ENCODE measurements at regions not wholly inside any gene's neighbourhood (a gene's known extent, or its start where the extent isn't known, plus 50 kb on each side); places are given as distances from the start of the nearest gene placed in this dataset.
A peak's percentile ranks its signal among the peaks of the same experiment; 100 is the strongest.

GRCh38 chr20:4071178-4071693 lies 55.9 kb upstream of the RNF24 start:
- no peak for ATAC-seq
- no peak overlapping the region for H3K4me3 ChIP-seq
- H3K27ac ChIP-seq (ENCODE audit: low read depth) = no peak overlapping the region
- Mint-ChIP-seq H3K27me3 (ENCODE audit: insufficient read depth, low read depth, poor library complexity) (peaks cover 11% of the 10 kb centered on the region), H3K9me3 (no peaks in the 10 kb centered on the region), H3K4me1 (peaks cover 21% of the 10 kb centered on the region), H3K4me3 (no peak overlapping the region), H3K27ac (no peak overlapping the region), H3K36me3 (ENCODE audit: low read depth) (no peaks in the 10 kb centered on the region; the same call in 2 of the 3 replicates)
- no peaks in the 10 kb centered on the region for H3K9me2 ChIP-seq (ENCODE audit: insufficient read depth)
- DNase-seq (ENCODE audit: low spot score) = no peak
- H3K4me1 ChIP-seq (ENCODE audit: insufficient read depth) = peaks cover 7% of the 10 kb centered on the region; the same call in 1 of the 2 replicates
- no peaks in the 10 kb centered on the region for H3K36me3 ChIP-seq (ENCODE audit: insufficient read depth)
- H3F3A ChIP-seq (replicated peaks; ENCODE audit: low read depth) = no peaks in the 10 kb centered on the region
- H3K4me2 ChIP-seq = no peak overlapping the region
- no peaks in the 10 kb centered on the region for H3K79me2 ChIP-seq (replicated peaks; ENCODE audit: insufficient read depth)
- TF ChIP-seq ZNF331 (CRISPR knock-in tag; IDR thresholded peaks at IDR 0.05; ENCODE audit: low read depth) = no peak
- no peak for TF ChIP-seq EZH2 (IDR thresholded peaks at IDR 0.05; ENCODE audit: low read depth, unreplicated experiment)
- TF ChIP-seq, protein P1, sequence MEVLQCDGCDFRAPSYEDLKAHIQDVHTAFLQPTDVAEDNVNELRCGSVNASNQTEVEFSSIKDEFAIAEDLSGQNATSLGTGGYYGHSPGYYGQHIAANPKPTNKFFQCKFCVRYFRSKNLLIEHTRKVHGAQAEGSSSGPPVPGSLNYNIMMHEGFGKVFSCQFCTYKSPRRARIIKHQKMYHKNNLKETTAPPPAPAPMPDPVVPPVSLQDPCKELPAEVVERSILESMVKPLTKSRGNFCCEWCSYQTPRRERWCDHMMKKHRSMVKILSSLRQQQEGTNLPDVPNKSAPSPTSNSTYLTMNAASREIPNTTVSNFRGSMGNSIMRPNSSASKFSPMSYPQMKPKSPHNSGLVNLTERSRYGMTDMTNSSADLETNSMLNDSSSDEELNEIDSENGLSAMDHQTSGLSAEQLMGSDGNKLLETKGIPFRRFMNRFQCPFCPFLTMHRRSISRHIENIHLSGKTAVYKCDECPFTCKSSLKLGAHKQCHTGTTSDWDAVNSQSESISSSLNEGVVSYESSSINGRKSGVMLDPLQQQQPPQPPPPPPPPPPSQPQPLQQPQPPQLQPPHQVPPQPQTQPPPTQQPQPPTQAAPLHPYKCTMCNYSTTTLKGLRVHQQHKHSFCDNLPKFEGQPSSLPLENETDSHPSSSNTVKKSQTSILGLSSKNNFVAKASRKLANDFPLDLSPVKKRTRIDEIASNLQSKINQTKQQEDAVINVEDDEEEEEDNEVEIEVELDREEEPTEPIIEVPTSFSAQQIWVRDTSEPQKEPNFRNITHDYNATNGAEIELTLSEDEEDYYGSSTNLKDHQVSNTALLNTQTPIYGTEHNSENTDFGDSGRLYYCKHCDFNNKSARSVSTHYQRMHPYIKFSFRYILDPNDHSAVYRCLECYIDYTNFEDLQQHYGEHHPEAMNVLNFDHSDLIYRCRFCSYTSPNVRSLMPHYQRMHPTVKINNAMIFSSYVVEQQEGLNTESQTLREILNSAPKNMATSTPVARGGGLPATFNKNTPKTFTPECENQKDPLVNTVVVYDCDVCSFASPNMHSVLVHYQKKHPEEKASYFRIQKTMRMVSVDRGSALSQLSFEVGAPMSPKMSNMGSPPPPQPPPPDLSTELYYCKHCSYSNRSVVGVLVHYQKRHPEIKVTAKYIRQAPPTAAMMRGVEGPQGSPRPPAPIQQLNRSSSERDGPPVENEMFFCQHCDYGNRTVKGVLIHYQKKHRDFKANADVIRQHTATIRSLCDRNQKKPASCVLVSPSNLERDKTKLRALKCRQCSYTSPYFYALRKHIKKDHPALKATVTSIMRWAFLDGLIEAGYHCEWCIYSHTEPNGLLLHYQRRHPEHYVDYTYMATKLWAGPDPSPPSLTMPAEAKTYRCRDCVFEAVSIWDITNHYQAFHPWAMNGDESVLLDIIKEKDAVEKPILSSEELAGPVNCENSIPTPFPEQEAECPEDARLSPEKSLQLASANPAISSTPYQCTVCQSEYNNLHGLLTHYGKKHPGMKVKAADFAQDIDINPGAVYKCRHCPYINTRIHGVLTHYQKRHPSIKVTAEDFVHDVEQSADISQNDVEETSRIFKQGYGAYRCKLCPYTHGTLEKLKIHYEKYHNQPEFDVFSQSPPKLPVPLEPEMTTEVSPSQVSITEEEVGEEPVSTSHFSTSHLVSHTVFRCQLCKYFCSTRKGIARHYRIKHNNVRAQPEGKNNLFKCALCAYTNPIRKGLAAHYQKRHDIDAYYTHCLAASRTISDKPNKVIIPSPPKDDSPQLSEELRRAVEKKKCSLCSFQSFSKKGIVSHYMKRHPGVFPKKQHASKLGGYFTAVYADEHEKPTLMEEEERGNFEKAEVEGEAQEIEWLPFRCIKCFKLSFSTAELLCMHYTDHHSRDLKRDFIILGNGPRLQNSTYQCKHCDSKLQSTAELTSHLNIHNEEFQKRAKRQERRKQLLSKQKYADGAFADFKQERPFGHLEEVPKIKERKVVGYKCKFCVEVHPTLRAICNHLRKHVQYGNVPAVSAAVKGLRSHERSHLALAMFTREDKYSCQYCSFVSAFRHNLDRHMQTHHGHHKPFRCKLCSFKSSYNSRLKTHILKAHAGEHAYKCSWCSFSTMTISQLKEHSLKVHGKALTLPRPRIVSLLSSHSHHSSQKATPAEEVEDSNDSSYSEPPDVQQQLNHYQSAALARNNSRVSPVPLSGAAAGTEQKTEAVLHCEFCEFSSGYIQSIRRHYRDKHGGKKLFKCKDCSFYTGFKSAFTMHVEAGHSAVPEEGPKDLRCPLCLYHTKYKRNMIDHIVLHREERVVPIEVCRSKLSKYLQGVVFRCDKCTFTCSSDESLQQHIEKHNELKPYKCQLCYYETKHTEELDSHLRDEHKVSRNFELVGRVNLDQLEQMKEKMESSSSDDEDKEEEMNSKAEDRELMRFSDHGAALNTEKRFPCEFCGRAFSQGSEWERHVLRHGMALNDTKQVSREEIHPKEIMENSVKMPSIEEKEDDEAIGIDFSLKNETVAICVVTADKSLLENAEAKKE (CRISPR knock-in tag; IDR thresholded peaks at IDR 0.05) = no peak
- TF ChIP-seq JUNB (IDR thresholded peaks at IDR 0.05; ENCODE audit: unreplicated experiment) = no peak
- no peak for TF ChIP-seq NANOG (IDR thresholded peaks at IDR 0.05; ENCODE audit: borderline replicate concordance)
- TF ChIP-seq STAT1 (IDR thresholded peaks at IDR 0.05; ENCODE audit: unreplicated experiment) = no peak
- no peak for TF ChIP-seq ZNF114 (CRISPR knock-in tag; IDR thresholded peaks at IDR 0.05)
- TF ChIP-seq, protein P2, sequence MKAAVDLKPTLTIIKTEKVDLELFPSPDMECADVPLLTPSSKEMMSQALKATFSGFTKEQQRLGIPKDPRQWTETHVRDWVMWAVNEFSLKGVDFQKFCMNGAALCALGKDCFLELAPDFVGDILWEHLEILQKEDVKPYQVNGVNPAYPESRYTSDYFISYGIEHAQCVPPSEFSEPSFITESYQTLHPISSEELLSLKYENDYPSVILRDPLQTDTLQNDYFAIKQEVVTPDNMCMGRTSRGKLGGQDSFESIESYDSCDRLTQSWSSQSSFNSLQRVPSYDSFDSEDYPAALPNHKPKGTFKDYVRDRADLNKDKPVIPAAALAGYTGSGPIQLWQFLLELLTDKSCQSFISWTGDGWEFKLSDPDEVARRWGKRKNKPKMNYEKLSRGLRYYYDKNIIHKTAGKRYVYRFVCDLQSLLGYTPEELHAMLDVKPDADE (IDR thresholded peaks at IDR 0.05) = no peak
- H2AFZ ChIP-seq = 0 out of 2 replicates have a peak overlapping the region, but pooled peaks have one; percentile 23
- H3K27me3 ChIP-seq (ENCODE audit: insufficient read depth) = no peaks in the 10 kb centered on the region
- H4K20me1 ChIP-seq (replicated peaks; ENCODE audit: insufficient read depth) = no peaks in the 10 kb centered on the region

Data from GM23338 (cell line).